ENCODE measurements at regions not wholly inside any gene's neighbourhood (a gene's known extent, or its start where the extent isn't known, plus 50 kb on each side); places are given as distances from the start of the nearest gene placed in this dataset.

GRCh38 chr1:114330451-114330983 lies 176.8 kb upstream of the SYT6 start (continued):
- no peak for TF ChIP-seq CUX1 (CRISPR knock-in tag; IDR thresholded peaks at IDR 0.05)
- TF ChIP-seq MAZ (CRISPR knock-in tag; conservative IDR thresholded peaks at IDR 0.05 in 1 of 2, IDR thresholded peaks at IDR 0.05 in 1 of 2), result no peak
- TF ChIP-seq ZNF551 (CRISPR knock-in tag; IDR thresholded peaks at IDR 0.05), result no peak
- TF ChIP-seq ZNF445 (CRISPR knock-in tag; IDR thresholded peaks at IDR 0.05; ENCODE audit: low read depth), result no peak
- TF ChIP-seq THRAP3 (IDR thresholded peaks at IDR 0.05; ENCODE audit: borderline replicate concordance), result no peak
- no peak for TF ChIP-seq STAT6 (CRISPR knock-in tag; IDR thresholded peaks at IDR 0.05)
- TF ChIP-seq XRCC5 (IDR thresholded peaks at IDR 0.05; ENCODE audit: low read depth, low read length), result no peak
- no peak for TF ChIP-seq FOXA3 (CRISPR knock-in tag; conservative IDR thresholded peaks at IDR 0.05 in 1 of 2, IDR thresholded peaks at IDR 0.05 in 1 of 2)
- no peak for TF ChIP-seq KLF16 (IDR thresholded peaks at IDR 0.05)
- no peak for TF ChIP-seq NFYB (IDR thresholded peaks at IDR 0.05; ENCODE audit: extremely low read depth, insufficient read length)

Measured in K562 (cell line).